NCI-H146 treated with DMSO at 0.1 percent for 48 hours (cell line): ENCODE measurements at regions not wholly inside any gene's neighbourhood (a gene's known extent, or its start where the extent isn't known, plus 50 kb on each side); places are given as distances from the start of the nearest gene placed in this dataset.

Source experiments
- DNase-seq: peaks from one replicate; lab custom pipeline; 2025; ENCODE audit not compliant: unreplicated experiment; lab: John Stamatoyannopoulos, UW

GRCh38 chr7:46558482-46559193, 637.6 kb upstream of the IGFBP3 start:
- DNase-seq, result no peak

- no peak for DNase-seq
These were observed 636.7 kb upstream of the IGFBP3 start for GRCh38 chr7:46557781-46558180.

GRCh38 chr7:46557295-46557711, 636.2 kb upstream of the IGFBP3 start:
- no peak for DNase-seq

- DNase-seq, result no peak
These were observed 633.8 kb upstream of the IGFBP3 start for GRCh38 chr7:46554688-46555422.

DNA sequence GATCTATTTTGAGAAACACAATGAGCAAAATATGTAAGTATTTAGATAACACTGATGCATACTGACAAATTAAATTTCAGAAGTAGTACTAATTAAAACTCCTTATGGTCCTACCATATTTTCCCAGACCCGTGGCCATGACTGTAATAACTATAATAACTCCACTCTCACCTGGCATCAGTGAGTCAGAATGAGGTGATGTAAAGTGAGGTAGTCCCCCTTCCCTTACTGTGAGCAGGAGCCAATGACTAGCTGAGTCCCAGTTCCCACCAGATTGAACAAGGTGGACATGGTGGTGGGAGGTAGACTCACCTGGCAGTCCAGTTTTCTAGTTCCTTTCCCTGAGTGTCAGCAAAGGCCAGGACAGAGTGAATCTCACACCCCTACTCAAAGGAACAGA, 630.5 kb upstream of the IGFBP3 start:
- DNase-seq, result no peak

DNA sequence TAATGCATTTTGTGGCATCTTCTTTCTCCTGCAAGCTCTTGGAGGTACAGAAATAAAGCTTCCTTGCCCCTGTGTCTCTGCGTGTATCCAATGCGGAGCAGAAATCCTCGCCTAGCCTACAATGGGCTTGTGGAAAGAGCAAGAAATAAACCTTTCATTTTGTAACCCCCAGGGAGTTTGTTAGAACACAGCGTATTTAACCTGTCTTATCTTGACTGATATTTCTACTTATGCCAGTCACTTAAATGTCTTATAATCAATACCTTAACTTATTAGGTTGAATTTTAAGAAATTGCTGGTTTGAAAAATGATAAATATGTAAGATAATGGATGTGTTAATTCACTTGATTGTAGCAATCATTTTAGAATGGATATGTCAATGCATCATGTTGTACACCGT, 629.8 kb upstream of the IGFBP3 start:
- DNase-seq, result no peak

DNA sequence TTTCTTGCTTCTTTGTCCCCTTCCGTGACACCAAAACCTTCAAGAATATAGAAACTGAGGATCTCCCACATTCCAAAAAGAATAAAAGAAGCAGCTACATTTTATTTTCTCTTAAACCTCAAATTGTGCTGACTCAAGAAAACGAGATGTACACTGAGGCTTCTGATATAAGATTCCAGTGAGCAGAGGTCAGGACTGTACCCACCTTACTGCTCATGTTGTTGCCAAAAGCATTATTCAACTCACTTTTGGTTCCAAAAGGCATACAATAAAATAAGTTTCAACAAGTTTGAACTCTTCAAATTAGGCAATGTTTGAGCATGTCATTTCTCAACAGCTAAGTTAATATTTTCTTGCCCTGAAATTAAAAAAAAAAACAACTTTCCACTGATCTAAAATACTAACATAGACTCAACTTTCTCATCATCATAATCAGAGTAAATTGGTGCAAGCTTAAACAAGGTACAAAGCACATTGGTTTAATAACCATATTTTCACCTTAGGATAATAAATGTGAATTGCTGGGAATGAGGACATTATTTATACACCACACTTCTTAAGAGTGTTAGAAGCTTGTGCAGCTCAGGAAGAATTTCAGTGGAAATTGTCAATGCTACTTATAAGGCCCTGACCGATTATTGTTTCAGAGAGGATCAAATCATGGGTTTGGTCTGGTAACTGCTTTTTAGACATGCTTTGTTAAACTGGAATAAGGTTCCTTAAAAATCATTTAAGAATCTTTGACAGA, 629.0 kb upstream of the IGFBP3 start:
- no peak for DNase-seq

GRCh38 chr7:46549347-46549746, 628.3 kb upstream of the IGFBP3 start:
- DNase-seq, result no peak

GRCh38 chr7:46547044-46547443, 626.0 kb upstream of the IGFBP3 start:
- DNase-seq, result no peak

DNA sequence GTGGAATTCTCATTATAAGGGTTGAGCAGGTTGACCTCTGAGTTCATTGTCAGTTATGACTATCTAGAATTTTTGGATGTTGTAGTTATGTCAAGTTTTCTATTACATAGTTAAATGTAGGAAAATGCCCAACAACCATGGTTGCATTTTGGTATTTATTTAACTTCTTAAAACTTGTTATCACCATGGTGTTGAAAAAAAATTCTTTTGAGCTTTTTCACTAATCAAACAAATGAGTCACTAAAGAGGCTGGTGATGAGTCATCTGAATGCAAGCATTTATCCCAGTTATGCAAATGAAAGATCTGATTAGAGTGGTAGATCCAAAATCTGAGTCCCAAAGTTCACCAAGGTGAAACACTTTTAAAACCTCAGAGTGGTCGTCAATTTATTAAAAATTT, 624.7 kb upstream of the IGFBP3 start:
- no peak for DNase-seq

- no peak for DNase-seq
These were observed 623.4 kb upstream of the IGFBP3 start for GRCh38 chr7:46544396-46545008.

GRCh38 chr7:46542076-46542475, 621.0 kb upstream of the IGFBP3 start:
- no peak for DNase-seq

GRCh38 chr7:46539892-46540483, 618.9 kb upstream of the IGFBP3 start:
- no peak for DNase-seq

DNA sequence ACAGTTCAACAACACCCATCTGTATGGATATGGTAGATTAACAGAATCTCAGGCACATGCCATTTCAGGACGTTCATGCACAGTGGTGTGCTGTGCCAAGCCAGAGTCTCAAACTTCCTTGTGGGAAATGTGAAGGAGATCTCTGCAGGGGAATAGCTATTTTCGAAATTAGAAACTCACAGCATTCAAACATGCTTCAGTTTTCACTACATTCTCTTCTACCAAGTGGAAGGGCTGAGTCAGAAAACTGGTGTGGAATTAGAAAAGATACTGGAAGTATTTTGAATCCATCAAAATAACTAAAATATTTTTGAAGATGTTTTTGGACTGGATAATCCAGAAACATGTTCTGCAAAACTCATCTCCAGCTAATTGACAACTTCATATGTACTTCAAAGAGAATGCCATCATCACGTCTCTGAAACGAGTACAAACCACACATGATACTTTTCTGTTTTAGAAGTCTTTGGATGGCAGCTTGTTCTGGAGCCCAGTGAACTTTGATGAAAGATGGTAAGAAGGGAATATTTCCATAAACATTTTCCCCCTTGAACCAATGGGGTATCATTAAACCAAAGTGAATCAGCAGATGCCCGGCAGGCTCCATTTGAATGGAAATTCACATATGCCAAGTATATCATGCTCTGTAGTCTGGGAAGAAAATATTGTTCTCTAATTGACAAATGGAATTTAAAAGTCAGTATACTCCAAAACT, 616.3 kb upstream of the IGFBP3 start:
- DNase-seq, result no peak

DNA sequence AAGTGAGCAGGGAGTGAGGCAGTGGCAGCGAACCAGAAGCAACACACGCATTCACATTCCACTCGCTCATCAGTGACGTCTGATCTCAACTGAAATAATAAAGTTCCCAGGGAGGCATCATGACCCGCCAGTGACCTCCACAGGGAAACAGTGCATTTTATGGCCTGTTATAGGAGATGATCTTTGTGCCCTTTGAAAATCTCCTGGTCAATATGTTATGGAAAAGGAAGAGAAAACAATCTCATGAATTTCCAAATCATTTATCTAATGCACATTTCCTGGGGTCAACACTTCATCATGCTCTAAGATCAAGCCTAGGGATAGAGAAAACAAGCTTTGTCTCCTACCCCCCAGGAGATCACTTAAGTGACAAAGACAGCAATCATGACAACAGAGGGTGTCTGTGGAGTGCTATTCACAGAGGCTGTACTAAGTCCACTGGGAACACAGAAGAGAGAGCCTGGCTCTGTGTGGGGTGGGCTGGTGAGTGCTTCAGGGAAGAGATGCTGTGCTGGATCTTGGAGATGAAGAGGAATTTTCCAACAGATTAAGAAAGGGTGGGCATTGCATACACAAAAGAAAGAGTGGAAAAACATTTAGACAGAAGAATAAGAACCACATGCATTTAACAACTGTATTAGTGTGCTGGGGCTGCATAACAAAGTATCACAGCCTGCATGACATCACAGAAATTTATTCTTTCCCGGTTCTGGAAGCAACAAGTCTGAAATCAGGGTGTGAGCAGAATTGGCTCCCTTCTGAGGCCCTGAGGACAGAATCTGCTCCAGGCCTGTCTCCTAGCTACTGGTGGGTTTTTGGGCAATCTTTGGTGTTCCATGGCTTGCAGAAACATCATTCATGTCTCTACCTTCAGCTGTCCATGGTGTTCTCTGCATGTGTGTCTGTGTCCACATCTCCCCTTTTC, 613.9 kb upstream of the IGFBP3 start:
- DNase-seq, result no peak

DNA sequence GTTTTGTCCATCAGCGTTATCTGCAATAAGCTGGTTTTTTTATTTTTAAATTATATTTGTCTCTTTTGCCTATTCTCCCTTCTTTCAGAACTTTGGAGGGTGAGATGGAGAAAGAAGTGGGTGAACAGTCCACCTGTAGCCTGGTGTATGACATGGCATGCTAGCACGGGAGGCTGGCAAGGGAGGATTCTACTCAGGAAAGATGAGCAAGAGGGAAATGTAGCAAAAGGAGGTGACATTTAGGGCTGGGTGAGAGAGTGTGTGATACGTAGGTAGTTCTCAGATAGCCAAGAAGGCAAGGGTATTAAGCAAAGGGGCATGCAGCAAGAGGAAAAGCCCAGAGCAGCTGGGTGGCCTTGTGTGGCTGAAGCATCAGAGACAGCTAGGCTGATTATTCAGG, 612.9 kb upstream of the IGFBP3 start:
- no peak for DNase-seq

DNA sequence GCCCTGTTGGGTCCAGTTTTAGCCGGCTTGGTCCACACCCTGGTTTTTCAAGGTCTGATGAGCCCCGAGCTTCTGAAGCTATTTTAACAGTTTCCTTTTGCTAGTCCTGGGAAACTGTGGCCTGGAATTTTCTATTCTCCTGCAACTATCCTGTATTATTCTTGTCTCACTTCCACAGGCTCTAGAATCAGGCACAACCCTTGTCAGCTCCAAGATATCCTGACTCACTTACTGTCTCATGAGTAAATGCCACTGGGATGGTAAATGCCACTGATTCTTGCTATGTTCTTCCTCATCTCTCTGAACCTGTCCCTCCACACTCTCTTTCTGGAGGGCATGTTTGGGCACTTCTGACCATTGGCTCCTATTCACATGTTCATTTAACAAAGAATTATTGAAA, 611.5 kb upstream of the IGFBP3 start:
- DNase-seq, result no peak

GRCh38 chr7:46530081-46530750, 609.1 kb upstream of the IGFBP3 start:
- DNase-seq, result no peak

DNA sequence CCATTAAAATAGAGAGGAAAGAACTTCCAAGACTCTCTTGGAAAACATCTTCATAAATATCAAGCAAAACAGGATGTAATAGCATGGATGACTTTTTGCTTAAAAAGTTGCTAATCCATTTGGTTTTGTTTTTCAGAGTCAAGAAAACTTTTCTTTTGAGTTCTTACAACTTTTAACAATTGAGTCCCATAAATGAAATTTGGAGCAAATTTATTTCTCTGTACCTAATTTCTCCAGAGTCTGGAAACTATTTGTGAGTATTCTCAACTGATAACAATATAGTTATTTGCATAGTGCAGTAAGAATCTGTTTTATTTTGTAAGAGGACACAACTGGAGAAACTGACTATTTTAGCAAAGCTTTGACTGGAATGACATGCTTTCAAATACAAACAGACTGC, 606.3 kb upstream of the IGFBP3 start:
- DNase-seq, result no peak
